H9 (cell line): ENCODE measurements at regions not wholly inside any gene's neighbourhood (a gene's known extent, or its start where the extent isn't known, plus 50 kb on each side); places are given as distances from the start of the nearest gene placed in this dataset.

Experiments
- DNase-seq: peaks from one replicate; pipeline ENCODE4 v3.0.0-alpha.2; 2017
- H2AFZ ChIP-seq: one replicate; pipeline ENCODE4 v1.6.1; 2013; ENCODE audit warnings: mild to moderate bottlenecking, low read length, control low read depth, moderate library complexity
- H2AK5ac ChIP-seq: 2 replicates; pipeline ENCODE4 v1.6.1; 2013; ENCODE audit warnings: low read length, control low read depth, mixed read lengths; ENCODE audit not compliant: insufficient read length
- H2BK120ac ChIP-seq: one replicate; pipeline ENCODE4 v1.6.1; 2013; ENCODE audit warnings: low read depth, mild to moderate bottlenecking, low read length, control low read depth, inconsistent platforms; ENCODE audit not compliant: poor library complexity, severe bottlenecking
- H2BK12ac ChIP-seq: 2 replicates; pipeline ENCODE4 v1.6.1; 2013; ENCODE audit warnings: low read length, control low read depth, mixed read lengths, low read depth; ENCODE audit not compliant: insufficient read length
- H2BK15ac ChIP-seq: 2 replicates; pipeline ENCODE4 v1.6.1; 2013; ENCODE audit warnings: low read depth, low read length, control low read depth
- H2BK20ac ChIP-seq: one replicate; pipeline ENCODE4 v1.6.1; 2013; ENCODE audit warnings: low read depth, mild to moderate bottlenecking, low read length, control low read depth, inconsistent platforms; ENCODE audit not compliant: poor library complexity, severe bottlenecking
- H2BK5ac ChIP-seq: 2 replicates; pipeline ENCODE4 v1.6.1; 2013; ENCODE audit warnings: low read length, control low read depth, mixed read lengths; ENCODE audit not compliant: insufficient read length
- H3K14ac ChIP-seq: 2 replicates; pipeline ENCODE4 v1.6.1; 2013; ENCODE audit warnings: low read length, control low read depth; ENCODE audit not compliant: insufficient read depth
- H3K18ac ChIP-seq: 2 replicates; pipeline ENCODE4 v1.6.1; 2013; ENCODE audit warnings: low read depth, mild to moderate bottlenecking, mixed read lengths, low read length, control low read depth; ENCODE audit not compliant: insufficient read length
- H3K23ac ChIP-seq: 2 replicates; pipeline ENCODE4 v1.6.1; 2013; ENCODE audit warnings: low read length, control low read depth, mixed read lengths, low read depth; ENCODE audit not compliant: insufficient read length
- H3K23me2 ChIP-seq: 2 replicates; pipeline ENCODE4 v1.6.1; 2013; ENCODE audit warnings: low read depth, mild to moderate bottlenecking, mixed read lengths, low read length, control low read depth; ENCODE audit not compliant: insufficient read length, poor library complexity, severe bottlenecking
- H3K27ac ChIP-seq: 2 replicates; pipeline ENCODE4 v1.5.1; 2013; ENCODE audit warnings: low read length, control low read depth, mixed read lengths, low read depth; ENCODE audit not compliant: insufficient read length
- H3K27me3 ChIP-seq: 2 replicates; pipeline ENCODE4 v1.6.1; 2013; ENCODE audit warnings: low read length, control low read depth, inconsistent platforms; ENCODE audit not compliant: insufficient read depth
- H3K4ac ChIP-seq: 2 replicates; pipeline ENCODE4 v1.6.1; 2013; ENCODE audit warnings: low read depth, mild to moderate bottlenecking, control low read depth, inconsistent platforms, low read length, moderate library complexity
- H3K4me1 ChIP-seq: 2 replicates; pipeline ENCODE4 v1.6.1; 2013; ENCODE audit warnings: low read length, control low read depth, inconsistent platforms; ENCODE audit not compliant: insufficient read depth
- H3K4me2 ChIP-seq: 2 replicates; pipeline ENCODE4 v1.6.1; 2013; ENCODE audit warnings: low read length, control low read depth, mixed read lengths; ENCODE audit not compliant: insufficient read length, insufficient read depth
- H3K56ac ChIP-seq: 2 replicates; pipeline ENCODE4 v1.6.1; 2013; ENCODE audit warnings: low read depth, mild to moderate bottlenecking, mixed read lengths, low read length, control low read depth; ENCODE audit not compliant: insufficient read length
- H3K79me1 ChIP-seq: 2 replicates; pipeline ENCODE4 v1.6.1; 2013; ENCODE audit warnings: low read depth, mild to moderate bottlenecking, moderate library complexity, low read length, control low read depth, inconsistent platforms; ENCODE audit not compliant: insufficient read depth, poor library complexity, severe bottlenecking
- H3K79me2 ChIP-seq: 2 replicates; pipeline ENCODE4 v1.6.1; 2013; ENCODE audit warnings: low read length, control low read depth, inconsistent platforms; ENCODE audit not compliant: insufficient read depth
- H3K9ac ChIP-seq: 2 replicates; pipeline ENCODE4 v1.6.1; 2013; ENCODE audit warnings: low read length, control low read depth, mixed read lengths; ENCODE audit not compliant: insufficient read length; ENCODE audit errors: extremely low read depth
- H3K9me3 ChIP-seq: one replicate; pipeline ENCODE4 v1.6.1; 2013; ENCODE audit warnings: low read depth, low read length, inconsistent platforms; ENCODE audit not compliant: control insufficient read depth
- H3T11ph ChIP-seq: one replicate; pipeline ENCODE4 v1.6.1; 2013; ENCODE audit warnings: mild to moderate bottlenecking, low read length, control low read depth, inconsistent platforms
- H4K20me1 ChIP-seq: one replicate; pipeline ENCODE4 v1.6.1; 2013; ENCODE audit not compliant: control insufficient read depth, insufficient read length, insufficient read depth
- H4K5ac ChIP-seq: 2 replicates; pipeline ENCODE4 v1.6.1; 2013; ENCODE audit warnings: low read depth, mild to moderate bottlenecking, mixed read lengths, low read length, control low read depth; ENCODE audit not compliant: insufficient read length
- H4K8ac ChIP-seq: replicated peaks from 2 replicates; pipeline ENCODE4 v1.6.1; 2013; ENCODE audit warnings: low read length, control low read depth, mixed read lengths, low read depth; ENCODE audit not compliant: insufficient read length
- H4K91ac ChIP-seq: 2 replicates; pipeline ENCODE4 v1.6.1; 2013; ENCODE audit warnings: low read depth, mild to moderate bottlenecking, moderate library complexity, mixed read lengths, low read length, control low read depth; ENCODE audit not compliant: insufficient read length
- H3K27ac Mint-ChIP-seq, 3 experiments: 2 replicates in 2 of 3; 3 replicates in 1 of 3; pipeline ENCODE4 v1.8.0; 2020 to 2021; ENCODE audit warnings: mixed read lengths in 3 of 3, mild to moderate bottlenecking in 1 of 3, moderate library complexity in 1 of 3
- H3K27me3 Mint-ChIP-seq: 2 replicates; pipeline ENCODE4 v1.8.0; 2021; ENCODE audit warnings: low read depth, mild to moderate bottlenecking, moderate library complexity, mixed read lengths
- H3K36me3 Mint-ChIP-seq, 3 experiments: 2 replicates in 2 of 3; 3 replicates in 1 of 3; pipeline ENCODE4 v1.8.0; 2020 to 2021; ENCODE audit warnings: low read depth in 3 of 3, mixed read lengths in 3 of 3; ENCODE audit not compliant: insufficient read depth in 1 of 3
- H3K4me1 Mint-ChIP-seq, 2 experiments: 2 replicates each; pipeline ENCODE4 v1.8.0; 2020; ENCODE audit warnings: mixed read lengths in 2 of 2
- H3K4me3 Mint-ChIP-seq, 2 experiments: 2 replicates in 1 of 2; 3 replicates in 1 of 2; pipeline ENCODE4 v1.8.0; 2020 to 2021; ENCODE audit warnings: mild to moderate bottlenecking in 2 of 2, mixed read lengths in 2 of 2, moderate library complexity in 1 of 2
- H3K9me3 Mint-ChIP-seq, 2 experiments: 2 replicates in 1 of 2; 3 replicates in 1 of 2; pipeline ENCODE4 v1.8.0; 2020; ENCODE audit warnings: mild to moderate bottlenecking in 2 of 2, mixed read lengths in 2 of 2, moderate library complexity in 1 of 2
- CTCF ChIP-seq: fragments of 200-600 bp; sonication (generic); conservative IDR thresholded peaks from 3 replicates; pipeline ENCODE4 v1.8.0; 2021; ENCODE audit warnings: antibody characterized with exemption, mild to moderate bottlenecking
- WGBS: extraction: QIAGEN DNeasy Blood & Tissue Kit; methylation state at CpG from one replicate; pipeline ENCODE4 v1.1.7; 2013; ENCODE audit warnings: missing lambda C conversion rate, low lambda C conversion rate, mixed read lengths; ENCODE audit not compliant: insufficient read length; ENCODE audit errors: extremely low coverage; 5-methylcytosine and 5-hydroxymethylcytosine counted together

- Histone ChIP-seq H3K23ac (no peak overlapping the region), H4K20me1 (peaks cover 2% of the 10 kb centered on the region), H3K4ac (peak overlapping the region; percentile 4; the same call in 1 of the 2 replicates), H3K23me2 (peaks cover 4% of the 10 kb centered on the region), H3K27me3 (no peaks in the 10 kb centered on the region), H3K79me2 (no peaks in the 10 kb centered on the region), H2BK15ac (no peak overlapping the region), H4K5ac (no peak overlapping the region), H3T11ph (no peak overlapping the region), H4K8ac (no peak overlapping the region), H2AK5ac (no peak overlapping the region), H3K4me1 (peaks cover 2% of the 10 kb centered on the region; the same call in 1 of the 2 replicates), H3K14ac (no peak overlapping the region), H3K18ac (peak overlapping the region; percentile 94), H2AFZ (no peak overlapping the region), H2BK5ac (no peak overlapping the region), H3K79me1 (no peaks in the 10 kb centered on the region), H3K56ac (no peak overlapping the region), H3K4me2 (no peak overlapping the region), H2BK120ac (peak overlapping the region; percentile 80), H3K9me3 (no peaks in the 10 kb centered on the region), H3K9ac (no peak overlapping the region), H3K27ac (no peak overlapping the region), H4K91ac (no peak overlapping the region), H2BK20ac (no peak overlapping the region), H2BK12ac (no peak overlapping the region)
- no peak for DNase-seq
- 100% methylated on average over 3 of the region's 4 CpGs for WGBS
- no peaks in the 10 kb centered on the region for H3K27me3 Mint-ChIP-seq
- H3K4me3 Mint-ChIP-seq = peak overlapping the region in 1 of 2 experiments; percentile 8; a peak in 3 of 5 replicates
- peaks cover 0 to 7% (median 6%) of the 10 kb centered on the region in 3 experiments; a peak in 5 of 7 replicates for H3K36me3 Mint-ChIP-seq
- no peak for TF ChIP-seq CTCF
- H3K4me1 Mint-ChIP-seq = peaks cover 21 to 25% of the 10 kb centered on the region in 2 experiments
- peak overlapping the region; percentile 28 to 100 (median 80); a peak in 4 of 7 replicates for H3K27ac Mint-ChIP-seq
- peaks cover 4 to 12% of the 10 kb centered on the region in 2 experiments for H3K9me3 Mint-ChIP-seq
These were observed 51.4 kb upstream of the EZR start for GRCh38 chr6:158870649-158870957.
